ENCODE measurements at regions not wholly inside any gene's neighbourhood (a gene's known extent, or its start where the extent isn't known, plus 50 kb on each side); places are given as distances from the start of the nearest gene placed in this dataset.

- TF ChIP-seq, protein P1, sequence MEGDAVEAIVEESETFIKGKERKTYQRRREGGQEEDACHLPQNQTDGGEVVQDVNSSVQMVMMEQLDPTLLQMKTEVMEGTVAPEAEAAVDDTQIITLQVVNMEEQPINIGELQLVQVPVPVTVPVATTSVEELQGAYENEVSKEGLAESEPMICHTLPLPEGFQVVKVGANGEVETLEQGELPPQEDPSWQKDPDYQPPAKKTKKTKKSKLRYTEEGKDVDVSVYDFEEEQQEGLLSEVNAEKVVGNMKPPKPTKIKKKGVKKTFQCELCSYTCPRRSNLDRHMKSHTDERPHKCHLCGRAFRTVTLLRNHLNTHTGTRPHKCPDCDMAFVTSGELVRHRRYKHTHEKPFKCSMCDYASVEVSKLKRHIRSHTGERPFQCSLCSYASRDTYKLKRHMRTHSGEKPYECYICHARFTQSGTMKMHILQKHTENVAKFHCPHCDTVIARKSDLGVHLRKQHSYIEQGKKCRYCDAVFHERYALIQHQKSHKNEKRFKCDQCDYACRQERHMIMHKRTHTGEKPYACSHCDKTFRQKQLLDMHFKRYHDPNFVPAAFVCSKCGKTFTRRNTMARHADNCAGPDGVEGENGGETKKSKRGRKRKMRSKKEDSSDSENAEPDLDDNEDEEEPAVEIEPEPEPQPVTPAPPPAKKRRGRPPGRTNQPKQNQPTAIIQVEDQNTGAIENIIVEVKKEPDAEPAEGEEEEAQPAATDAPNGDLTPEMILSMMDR (IDR thresholded peaks at IDR 0.05; ENCODE audit: borderline replicate concordance) = no peak
- no peaks in the 10 kb centered on the region for H3K9me3 ChIP-seq (replicated peaks)
- no peak for DNase-seq
- H3K36me3 ChIP-seq = no peaks in the 10 kb centered on the region
- H3K27ac ChIP-seq (replicated peaks) = no peak overlapping the region
- peaks cover 20% of the 10 kb centered on the region for H3K27me3 ChIP-seq (ENCODE audit: low read depth)
- H3K4me1 ChIP-seq = no peaks in the 10 kb centered on the region
- no peak overlapping the region for H3K4me3 ChIP-seq
- intact Hi-C loops (cut with micrococcal nuclease) = loop anchor here (10.0 kb wide), 1 partner anchor 205 kb away; no protein-coding TSS in a partner anchor
Observed at GRCh38 chr21:38709876-38710275, 95.9 kb upstream of the ETS2 start.

GRCh38 chr21:38712071-38712470 lies 93.7 kb upstream of the ETS2 start:
- Histone ChIP-seq H3K9me3 (replicated peaks) (no peaks in the 10 kb centered on the region), H3K36me3 (no peaks in the 10 kb centered on the region), H3K4me3 (no peak overlapping the region), H3K27ac (replicated peaks) (no peak overlapping the region), H3K4me1 (no peaks in the 10 kb centered on the region), H3K27me3 (ENCODE audit: low read depth) (no peaks in the 10 kb centered on the region)
- TF ChIP-seq, protein P1 (IDR thresholded peaks at IDR 0.05; ENCODE audit: borderline replicate concordance) = peak; percentile 61
- no peak for DNase-seq
- intact Hi-C loops (cut with micrococcal nuclease) = loop anchor here (10.0 kb wide), 1 partner anchor 207 kb away; no protein-coding TSS in a partner anchor

- Histone ChIP-seq H3K4me1 (no peaks in the 10 kb centered on the region), H3K36me3 (no peaks in the 10 kb centered on the region), H3K9me3 (replicated peaks) (no peaks in the 10 kb centered on the region), H3K27ac (replicated peaks) (no peak overlapping the region), H3K4me3 (no peak overlapping the region), H3K27me3 (ENCODE audit: low read depth) (no peaks in the 10 kb centered on the region)
- TF ChIP-seq, protein P1 (IDR thresholded peaks at IDR 0.05; ENCODE audit: borderline replicate concordance) = no peak
- no peak for DNase-seq
- intact Hi-C loops (cut with micrococcal nuclease) = loop anchor here (10.0 kb wide), 1 partner anchor 208 kb away; no protein-coding TSS in a partner anchor
Observed at GRCh38 chr21:38712664-38713063, 93.1 kb upstream of the ETS2 start.

GRCh38 chr21:38714039-38714817 lies 91.5 kb upstream of the ETS2 start:
- intact Hi-C loops (cut with micrococcal nuclease) = loop anchor here (10.0 kb wide), 1 partner anchor 209 kb away; no protein-coding TSS in a partner anchor
- H3K27ac ChIP-seq (replicated peaks) = no peak overlapping the region
- H3K4me3 ChIP-seq = no peak overlapping the region
- DNase-seq = no peak
- TF ChIP-seq, protein P1 (IDR thresholded peaks at IDR 0.05; ENCODE audit: borderline replicate concordance) = no peak
- no peaks in the 10 kb centered on the region for H3K9me3 ChIP-seq (replicated peaks)
- H3K36me3 ChIP-seq = no peaks in the 10 kb centered on the region
- no peaks in the 10 kb centered on the region for H3K4me1 ChIP-seq
- no peaks in the 10 kb centered on the region for H3K27me3 ChIP-seq (ENCODE audit: low read depth)

DNA sequence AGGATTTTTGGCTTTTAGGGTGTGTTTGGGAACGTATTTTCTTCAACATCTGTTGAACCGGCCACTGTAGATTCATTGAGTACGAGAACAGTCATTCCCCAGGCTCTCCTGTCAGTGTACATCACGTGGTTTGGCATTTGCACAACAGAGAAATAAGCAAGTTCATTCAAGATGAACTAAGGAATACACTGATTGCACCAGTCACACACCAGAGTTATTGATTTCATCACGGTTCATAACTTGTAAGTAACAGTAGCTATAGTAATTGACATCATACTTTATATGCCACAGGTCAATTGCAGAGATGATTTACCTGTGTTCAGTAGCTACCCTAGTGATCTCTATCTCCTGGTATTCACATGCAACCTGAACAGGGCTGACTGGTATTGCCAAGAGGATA lies 90.7 kb upstream of the ETS2 start:
- no peak for DNase-seq
- intact Hi-C loops (cut with micrococcal nuclease) = loop anchor here (10.0 kb wide), 1 partner anchor 210 kb away; no protein-coding TSS in a partner anchor
- no peak overlapping the region for H3K4me3 ChIP-seq
- no peak overlapping the region for H3K27ac ChIP-seq (replicated peaks)
- H3K36me3 ChIP-seq = no peaks in the 10 kb centered on the region
- no peaks in the 10 kb centered on the region for H3K4me1 ChIP-seq
- no peaks in the 10 kb centered on the region for H3K9me3 ChIP-seq (replicated peaks)
- TF ChIP-seq, protein P1 (IDR thresholded peaks at IDR 0.05; ENCODE audit: borderline replicate concordance) = no peak
- H3K27me3 ChIP-seq (ENCODE audit: low read depth) = no peaks in the 10 kb centered on the region
